NCI-H1436 (cell line): ENCODE measurements at regions not wholly inside any gene's neighbourhood (a gene's known extent, or its start where the extent isn't known, plus 50 kb on each side); places are given as distances from the start of the nearest gene placed in this dataset.
"Not testable (repeated sequence)": the region's sequence is repeated elsewhere in the genome, so short reads cannot be mapped to it uniquely, and the experiment has no call there.

Experiments used
- DNase-seq: peaks from one replicate; lab custom pipeline; 2025; lab: John Stamatoyannopoulos, UW

- DNase-seq, result no peak
Observed at GRCh38 chr5:58357799-58358500, 101.9 kb downstream of the PLK2 start.

- DNase-seq, result no peak
Observed at GRCh38 chr5:58357121-58357520, 102.8 kb downstream of the PLK2 start.

- no peak for DNase-seq
Observed at GRCh38 chr5:58356662-58357061, 103.2 kb downstream of the PLK2 start.

GRCh38 chr5:58354827-58355226 is 105.1 kb downstream of the PLK2 start:
- no peak for DNase-seq

GRCh38 chr5:58353992-58354391 is 105.9 kb downstream of the PLK2 start:
- DNase-seq, result no peak

- no peak for DNase-seq
Observed at GRCh38 chr5:58351190-58351589, 108.7 kb downstream of the PLK2 start.

- no peak for DNase-seq
Observed at GRCh38 chr5:58348996-58349728, 110.7 kb downstream of the PLK2 start.

- no peak for DNase-seq
Observed at GRCh38 chr5:58346041-58346440, 113.8 kb downstream of the PLK2 start.

GRCh38 chr5:58341476-58341875 is 118.4 kb downstream of the PLK2 start:
- DNase-seq, result no peak

GRCh38 chr5:58335518-58335917 is 124.4 kb downstream of the PLK2 start:
- DNase-seq, result no peak

- DNase-seq, result no peak
Observed at GRCh38 chr5:58334035-58334434, 125.9 kb downstream of the PLK2 start.

- DNase-seq, result no peak
Observed at GRCh38 chr5:58330781-58331180, 129.1 kb downstream of the PLK2 start.

- no peak for DNase-seq
Observed at GRCh38 chr5:58327289-58327688, 132.6 kb downstream of the PLK2 start.

- DNase-seq, result no peak
Observed at GRCh38 chr5:58326022-58326421, 133.9 kb downstream of the PLK2 start.

GRCh38 chr5:58322453-58322852 is 137.4 kb downstream of the PLK2 start:
- no peak for DNase-seq

- no peak for DNase-seq
Observed at GRCh38 chr5:58318468-58318867, 141.4 kb downstream of the PLK2 start.

- DNase-seq, result no peak
Observed at GRCh38 chr5:58317808-58318207, 142.1 kb downstream of the PLK2 start.

GRCh38 chr5:58317009-58317408 is 142.9 kb downstream of the PLK2 start:
- no peak for DNase-seq

- no peak for DNase-seq
Observed at GRCh38 chr5:58315794-58316193, 144.1 kb downstream of the PLK2 start.

- no peak for DNase-seq
Observed at GRCh38 chr5:58314356-58315210, 145.3 kb downstream of the PLK2 start.

GRCh38 chr5:58312299-58312698 is 147.6 kb downstream of the PLK2 start:
- no peak for DNase-seq

GRCh38 chr5:58311526-58311925 is 148.4 kb downstream of the PLK2 start:
- DNase-seq, result no peak

GRCh38 chr5:58308384-58308783 is 151.5 kb downstream of the PLK2 start:
- not testable (repeated sequence) for DNase-seq
